DOHH2 (cell line): ENCODE measurements at regions not wholly inside any gene's neighbourhood (a gene's known extent, or its start where the extent isn't known, plus 50 kb on each side); places are given as distances from the start of the nearest gene placed in this dataset.

Experiments
- H3F3A ChIP-seq: fragments of 200-600 bp; sonication (generic), shearing (Covaris generic); 2 replicates; pipeline ENCODE4 v1.6.0; 2016; ENCODE audit warnings: antibody characterized with exemption, mild to moderate bottlenecking; ENCODE audit not compliant: control insufficient read depth, insufficient read depth
- H3K27ac ChIP-seq: fragments of 200-600 bp; sonication (generic); 2 replicates; pipeline ENCODE4 v1.5.1; 2014; ENCODE audit warnings: low read depth, mild to moderate bottlenecking, low read length, moderate library complexity
- H3K27me3 ChIP-seq: fragments of 200-600 bp; sonication (generic); 2 replicates; pipeline ENCODE4 v1.6.1; 2014; ENCODE audit warnings: mild to moderate bottlenecking, low read length, mixed read lengths; ENCODE audit not compliant: control insufficient read depth
- H3K36me3 ChIP-seq: fragments of 200-600 bp; sonication (generic); 2 replicates; pipeline ENCODE4 v1.6.1; 2014; ENCODE audit warnings: mild to moderate bottlenecking, low read length, moderate library complexity, mixed read lengths; ENCODE audit not compliant: control insufficient read depth
- H3K4me1 ChIP-seq: fragments of 200-600 bp; sonication (generic); 2 replicates; pipeline ENCODE4 v1.6.1; 2014; ENCODE audit warnings: mild to moderate bottlenecking, low read length, mixed read lengths; ENCODE audit not compliant: control insufficient read depth
- H3K4me2 ChIP-seq: fragments of 200-600 bp; sonication (generic); 2 replicates; pipeline ENCODE4 v1.6.0; 2014; ENCODE audit warnings: mild to moderate bottlenecking, low read length, moderate library complexity
- H3K4me3 ChIP-seq: fragments of 200-600 bp; sonication (generic); 2 replicates; pipeline ENCODE4 v1.5.1; 2014; ENCODE audit warnings: mild to moderate bottlenecking, low read length, mixed read lengths
- H3K79me2 ChIP-seq: fragments of 200-600 bp; sonication (generic); 2 replicates; pipeline ENCODE4 v1.6.1; 2014; ENCODE audit warnings: mild to moderate bottlenecking, low read length, mixed read lengths; ENCODE audit not compliant: control insufficient read depth
- H3K9me2 ChIP-seq: fragments of 200-600 bp; sonication (generic); replicated peaks from 2 replicates; pipeline ENCODE4 v1.6.1; 2014; ENCODE audit warnings: mild to moderate bottlenecking, low read length, mixed read lengths; ENCODE audit not compliant: control insufficient read depth
- H3K9me3 ChIP-seq: fragments of 200-600 bp; sonication (generic); 2 replicates; pipeline ENCODE4 v1.6.1; 2014; ENCODE audit warnings: antibody characterized with exemption, low read length, mixed read lengths; ENCODE audit not compliant: control insufficient read depth, insufficient read depth
- H4K20me1 ChIP-seq: fragments of 200-600 bp; sonication (generic); 2 replicates; pipeline ENCODE4 v1.6.0; 2014; ENCODE audit warnings: low read depth, mild to moderate bottlenecking, antibody characterized with exemption, low read length, moderate library complexity; ENCODE audit not compliant: control insufficient read depth, insufficient read depth
- EZH2phosphoT487 ChIP-seq: fragments of 200-600 bp; sonication (generic); IDR thresholded peaks from 2 replicates; pipeline ENCODE4 v1.6.1; 2017; ENCODE audit warnings: borderline replicate concordance, mild to moderate bottlenecking, antibody characterized with exemption, low read length, moderate library complexity, mixed read lengths
- TF ChIP-seq, protein P1 (sequence below): fragments of 200-600 bp; sonication (generic); IDR thresholded peaks from one replicate; pipeline ENCODE4 v1.5.1; 2014; ENCODE audit warnings: antibody characterized with exemption, mild to moderate bottlenecking, low read depth, low read length; ENCODE audit not compliant: poor library complexity, severe bottlenecking

- Histone ChIP-seq H3K9me2 (no peaks in the 10 kb centered on the region), H3K4me3 (no peak overlapping the region), H3K36me3 (no peaks in the 10 kb centered on the region), H3K4me2 (no peak overlapping the region), H3K27ac (no peak overlapping the region), H3K27me3 (no peaks in the 10 kb centered on the region), H4K20me1 (no peaks in the 10 kb centered on the region), H3K4me1 (no peaks in the 10 kb centered on the region), H3F3A (no peaks in the 10 kb centered on the region), H3K79me2 (no peaks in the 10 kb centered on the region), H3K9me3 (no peaks in the 10 kb centered on the region)
- no peak for TF ChIP-seq EZH2phosphoT487
- TF ChIP-seq, protein P1, sequence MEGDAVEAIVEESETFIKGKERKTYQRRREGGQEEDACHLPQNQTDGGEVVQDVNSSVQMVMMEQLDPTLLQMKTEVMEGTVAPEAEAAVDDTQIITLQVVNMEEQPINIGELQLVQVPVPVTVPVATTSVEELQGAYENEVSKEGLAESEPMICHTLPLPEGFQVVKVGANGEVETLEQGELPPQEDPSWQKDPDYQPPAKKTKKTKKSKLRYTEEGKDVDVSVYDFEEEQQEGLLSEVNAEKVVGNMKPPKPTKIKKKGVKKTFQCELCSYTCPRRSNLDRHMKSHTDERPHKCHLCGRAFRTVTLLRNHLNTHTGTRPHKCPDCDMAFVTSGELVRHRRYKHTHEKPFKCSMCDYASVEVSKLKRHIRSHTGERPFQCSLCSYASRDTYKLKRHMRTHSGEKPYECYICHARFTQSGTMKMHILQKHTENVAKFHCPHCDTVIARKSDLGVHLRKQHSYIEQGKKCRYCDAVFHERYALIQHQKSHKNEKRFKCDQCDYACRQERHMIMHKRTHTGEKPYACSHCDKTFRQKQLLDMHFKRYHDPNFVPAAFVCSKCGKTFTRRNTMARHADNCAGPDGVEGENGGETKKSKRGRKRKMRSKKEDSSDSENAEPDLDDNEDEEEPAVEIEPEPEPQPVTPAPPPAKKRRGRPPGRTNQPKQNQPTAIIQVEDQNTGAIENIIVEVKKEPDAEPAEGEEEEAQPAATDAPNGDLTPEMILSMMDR: no peak
Observed at GRCh38 chr4:179285696-179286095, 1843.5 kb upstream of the AGA start.

DNA sequence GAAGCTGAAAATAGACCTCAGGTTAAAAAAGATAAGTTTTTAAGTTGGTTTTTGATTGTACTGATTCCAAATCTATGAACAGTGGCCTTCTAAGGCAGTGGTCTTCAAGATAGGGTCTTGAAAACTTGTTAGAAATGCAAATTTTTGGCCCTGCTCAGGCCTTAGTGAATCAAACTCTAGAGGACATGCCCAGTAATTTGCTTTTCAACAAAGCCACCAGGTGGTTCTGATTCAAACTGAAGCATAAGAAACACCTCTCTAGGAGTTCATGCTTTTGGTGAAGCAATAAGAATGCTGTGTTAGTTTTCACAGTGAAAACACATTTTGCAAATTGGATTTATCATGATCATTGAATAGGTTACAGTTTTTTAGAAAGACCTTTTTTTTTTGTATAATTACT is 1849.4 kb upstream of the AGA start:
- Histone ChIP-seq H4K20me1 (no peaks in the 10 kb centered on the region), H3K27ac (no peak overlapping the region), H3K4me1 (no peaks in the 10 kb centered on the region), H3K4me3 (no peak overlapping the region), H3K9me2 (no peaks in the 10 kb centered on the region), H3K4me2 (no peak overlapping the region), H3F3A (no peaks in the 10 kb centered on the region), H3K9me3 (peaks cover 4% of the 10 kb centered on the region; the same call in 1 of the 2 replicates), H3K27me3 (no peaks in the 10 kb centered on the region), H3K36me3 (no peaks in the 10 kb centered on the region), H3K79me2 (no peaks in the 10 kb centered on the region)
- no peak for TF ChIP-seq EZH2phosphoT487
- TF ChIP-seq, protein P1: no peak

DNA sequence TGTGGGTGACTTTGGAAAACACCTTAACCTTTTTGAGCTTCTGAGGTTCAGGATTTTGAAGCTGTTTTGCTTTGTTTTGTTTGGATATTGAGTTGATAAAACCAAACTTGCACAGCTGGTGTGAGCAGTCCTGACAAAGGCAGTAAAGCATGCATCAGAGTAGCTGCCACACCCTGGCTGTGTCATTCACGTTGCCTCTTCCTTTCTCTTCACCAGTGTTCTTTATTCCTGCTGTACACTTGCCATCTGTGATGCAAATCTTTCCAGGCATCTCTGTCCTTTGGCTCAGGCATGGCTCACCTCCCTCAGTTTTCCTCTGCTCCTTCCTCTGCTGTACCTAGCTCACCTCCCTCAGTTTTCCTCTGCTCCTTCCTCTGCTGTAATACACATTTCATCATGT is 1850.2 kb upstream of the AGA start:
- H3K27me3 ChIP-seq: no peaks in the 10 kb centered on the region
- no peak for TF ChIP-seq EZH2phosphoT487
- TF ChIP-seq, protein P1: no peak
- no peaks in the 10 kb centered on the region for H3K36me3 ChIP-seq
- H3K4me3 ChIP-seq: no peak overlapping the region
- no peaks in the 10 kb centered on the region for H3F3A ChIP-seq
- no peaks in the 10 kb centered on the region for H3K79me2 ChIP-seq
- no peaks in the 10 kb centered on the region for H4K20me1 ChIP-seq
- H3K9me2 ChIP-seq: no peaks in the 10 kb centered on the region
- peaks cover 4% of the 10 kb centered on the region; the same call in 1 of the 2 replicates for H3K9me3 ChIP-seq
- H3K4me2 ChIP-seq: no peak overlapping the region
- H3K4me1 ChIP-seq: no peaks in the 10 kb centered on the region
- H3K27ac ChIP-seq: no peak overlapping the region
